HG02870 (cell line): ENCODE measurements at regions not wholly inside any gene's neighbourhood (a gene's known extent, or its start where the extent isn't known, plus 50 kb on each side); places are given as distances from the start of the nearest gene placed in this dataset.
A peak's percentile ranks its signal among the peaks of the same experiment; 100 is the strongest.
"Not testable (repeated sequence)": the region's sequence is repeated elsewhere in the genome, so short reads cannot be mapped to it uniquely, and the experiment has no call there.

ENCODE experiments used
- ATAC-seq: cut with Tn5 transposase; IDR thresholded peaks from one replicate; pipeline ENCODE4 v1.9.1; 2021; ENCODE audit warnings: mild to moderate bottlenecking, moderate library complexity; ENCODE audit not compliant: unreplicated experiment

- no peak for ATAC-seq
Measured at GRCh38 chr12:63508543-63508942, 159.8 kb downstream of the DPY19L2 start.

DNA sequence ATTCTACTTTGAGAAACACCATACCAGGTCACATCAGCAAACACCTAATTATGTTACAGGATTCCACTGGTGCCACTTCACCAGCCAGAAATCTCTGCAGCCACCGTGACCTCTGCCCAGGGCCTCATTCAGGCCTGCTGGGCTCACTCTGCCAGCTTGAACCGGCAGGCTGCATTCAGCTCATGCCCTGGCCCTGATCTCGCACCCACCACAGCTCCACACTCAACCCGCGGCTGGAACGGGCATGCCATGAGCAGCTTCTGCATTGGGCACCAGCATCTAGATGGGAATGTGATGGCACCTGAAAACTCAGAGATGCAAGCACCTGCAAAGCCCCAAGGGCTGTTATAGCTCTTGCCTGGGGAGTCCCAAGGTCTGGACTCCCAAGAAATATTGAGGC, 168.7 kb downstream of the DPY19L2 start:
- no peak for ATAC-seq

GRCh38 chr12:63498239-63498638, 170.1 kb downstream of the DPY19L2 start:
- no peak for ATAC-seq

GRCh38 chr12:63496654-63497053, 171.6 kb downstream of the DPY19L2 start:
- ATAC-seq: no peak

DNA sequence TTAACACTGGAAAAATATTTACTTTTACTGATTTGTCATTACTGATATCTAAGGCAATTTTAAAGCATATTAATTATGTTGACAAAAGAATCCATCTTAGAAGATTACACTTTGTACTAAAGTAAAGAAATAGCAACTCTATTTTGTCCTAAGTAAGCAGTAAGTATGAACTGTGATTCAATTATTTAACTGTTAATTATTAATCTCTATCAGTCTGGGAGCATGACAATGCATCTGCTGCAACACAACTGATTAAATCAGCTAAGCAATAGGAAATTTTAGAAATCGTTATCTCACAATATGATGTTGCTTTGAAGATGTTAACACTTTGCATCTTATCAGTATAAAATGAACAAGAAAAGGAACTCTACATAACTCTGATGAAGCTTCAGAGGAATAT, 172.3 kb downstream of the DPY19L2 start:
- no peak for ATAC-seq

GRCh38 chr12:63493357-63493756, 174.9 kb downstream of the DPY19L2 start:
- ATAC-seq: not testable (repeated sequence)

GRCh38 chr12:63480186-63480585, 188.1 kb downstream of the DPY19L2 start:
- ATAC-seq: no peak

GRCh38 chr12:63470161-63470560, 198.1 kb downstream of the DPY19L2 start:
- ATAC-seq: no peak

DNA sequence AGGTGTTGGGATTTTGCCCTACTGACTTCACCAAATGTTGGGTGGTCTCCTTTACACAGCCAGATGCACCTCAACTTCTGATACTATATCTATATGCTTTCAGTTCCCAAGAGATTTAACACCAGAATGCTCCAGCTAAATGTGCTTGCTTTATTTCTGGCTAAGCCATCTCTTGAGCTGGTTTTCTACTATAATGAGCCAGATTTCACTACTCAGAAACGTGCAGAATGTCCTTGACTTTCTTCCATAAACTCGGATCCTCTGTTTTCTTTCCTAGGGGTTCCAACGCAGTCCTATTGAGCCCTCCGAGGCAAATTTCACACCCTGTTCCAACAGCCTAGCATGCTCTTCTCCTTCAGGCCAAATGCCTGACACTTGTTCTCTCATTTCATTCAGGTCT, 200.3 kb downstream of the DPY19L2 start:
- no peak for ATAC-seq

GRCh38 chr12:63457857-63458256, 210.4 kb downstream of the DPY19L2 start:
- ATAC-seq: no peak

DNA sequence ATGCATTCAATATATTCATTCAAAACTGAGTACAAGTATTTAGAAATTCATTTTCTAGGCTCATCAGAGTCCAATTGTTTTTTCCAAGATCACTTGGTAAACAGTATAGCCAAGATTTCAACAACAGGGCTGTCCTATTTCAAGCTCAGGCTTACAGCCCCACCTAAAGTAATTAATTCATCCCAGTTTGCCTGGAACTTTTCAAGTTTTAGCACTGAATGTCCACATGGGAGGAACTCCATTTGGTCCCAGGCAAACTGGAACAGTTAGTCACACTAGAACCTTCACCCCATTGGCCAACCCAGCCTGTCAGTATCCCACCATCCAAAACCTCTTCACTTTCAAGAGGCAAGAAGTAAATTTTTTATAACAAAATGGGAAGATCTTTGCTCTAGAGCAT, 210.9 kb downstream of the DPY19L2 start:
- ATAC-seq: no peak

GRCh38 chr12:63450816-63451215, 217.5 kb downstream of the DPY19L2 start:
- ATAC-seq: no peak

DNA sequence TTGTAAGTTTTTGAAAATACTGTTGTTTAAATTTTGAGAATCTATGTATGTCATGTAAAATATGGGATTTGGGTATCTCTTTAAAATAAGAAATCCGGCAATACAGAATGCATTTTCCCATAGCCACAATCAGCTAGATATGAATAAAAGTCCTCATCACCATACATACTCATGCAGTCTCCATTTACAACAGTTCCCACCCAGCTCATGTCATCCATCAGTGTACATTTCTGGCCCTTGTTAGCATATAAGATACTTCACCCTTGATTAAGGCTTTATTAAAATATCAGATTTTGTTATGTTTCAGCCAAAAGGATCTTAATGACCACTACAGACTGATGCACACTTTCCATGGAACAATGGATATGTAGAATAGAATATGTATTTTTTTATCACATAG, 218.0 kb downstream of the DPY19L2 start:
- no peak for ATAC-seq

DNA sequence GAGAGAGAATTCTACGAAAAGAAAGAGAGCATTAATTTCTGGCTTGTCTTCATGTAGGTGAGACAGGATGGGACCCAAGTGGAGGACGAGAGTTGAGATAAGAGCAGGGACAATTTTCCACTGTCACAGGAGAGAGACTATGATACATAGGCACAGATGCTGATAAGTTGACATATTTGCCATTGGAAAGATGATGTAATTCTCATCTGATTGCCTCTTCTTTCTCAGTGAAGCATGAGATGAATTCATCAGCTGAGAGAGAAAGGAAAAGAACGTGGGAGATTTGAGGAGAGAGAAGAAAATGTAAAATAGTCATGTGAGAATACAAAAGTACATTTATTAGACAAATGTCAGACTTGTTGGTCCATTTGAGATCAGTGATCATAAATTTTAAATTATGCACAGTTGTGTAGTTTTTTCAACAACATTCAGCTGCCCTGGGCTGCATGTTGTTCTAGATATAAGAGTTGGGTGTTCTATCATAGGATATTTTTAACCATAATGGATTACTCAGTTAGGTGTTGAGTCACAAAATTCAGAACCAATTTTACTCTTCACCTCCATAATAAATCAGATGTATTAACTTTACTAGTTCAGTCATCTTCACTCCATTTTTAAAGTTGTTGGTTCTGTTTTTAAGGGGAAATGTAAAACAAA, 222.9 kb downstream of the DPY19L2 start:
- ATAC-seq: no peak

DNA sequence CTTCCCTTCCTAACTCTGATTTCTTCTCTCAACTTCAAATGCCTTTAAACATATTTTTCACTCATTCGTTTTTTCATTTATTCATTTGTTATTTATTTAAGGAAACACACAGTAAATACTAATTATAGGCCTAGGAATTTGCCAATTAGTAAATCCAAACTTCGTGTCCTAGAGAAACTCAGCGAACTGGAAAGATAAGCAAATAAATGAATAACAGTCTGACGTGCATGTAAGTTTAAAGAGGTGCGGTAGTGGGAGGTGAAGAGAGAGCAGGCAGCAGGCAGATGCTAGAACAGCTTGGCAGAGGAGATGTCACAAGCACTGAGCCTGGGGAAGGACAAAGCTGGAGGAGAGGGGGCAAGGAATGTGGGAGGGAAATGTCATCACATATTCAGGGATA, 228.2 kb downstream of the DPY19L2 start:
- no peak for ATAC-seq

GRCh38 chr12:63434384-63434783, 233.9 kb downstream of the DPY19L2 start:
- ATAC-seq: not testable (repeated sequence)

DNA sequence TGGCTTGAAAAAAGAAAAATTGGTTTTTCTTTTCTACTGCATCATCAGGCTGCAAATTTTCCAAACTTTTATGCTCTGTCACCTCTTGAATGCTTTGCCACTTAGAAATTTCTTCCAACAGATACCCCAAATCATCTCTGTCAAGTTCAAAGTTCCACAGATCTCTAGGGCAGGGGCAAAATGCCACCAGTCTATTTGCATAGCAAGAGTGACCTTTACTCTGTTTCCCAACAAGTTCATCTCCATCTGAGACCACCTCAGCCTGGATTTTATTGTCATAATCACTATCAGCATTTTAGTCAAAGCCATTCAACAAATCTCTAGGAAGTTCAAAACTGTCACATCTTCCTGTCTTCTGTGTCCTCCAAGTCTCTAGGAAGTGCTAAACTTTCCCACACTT, 240.3 kb downstream of the DPY19L2 start:
- not testable (repeated sequence) for ATAC-seq

GRCh38 chr12:63427029-63427428, 241.3 kb downstream of the DPY19L2 start:
- not testable (repeated sequence) for ATAC-seq

DNA sequence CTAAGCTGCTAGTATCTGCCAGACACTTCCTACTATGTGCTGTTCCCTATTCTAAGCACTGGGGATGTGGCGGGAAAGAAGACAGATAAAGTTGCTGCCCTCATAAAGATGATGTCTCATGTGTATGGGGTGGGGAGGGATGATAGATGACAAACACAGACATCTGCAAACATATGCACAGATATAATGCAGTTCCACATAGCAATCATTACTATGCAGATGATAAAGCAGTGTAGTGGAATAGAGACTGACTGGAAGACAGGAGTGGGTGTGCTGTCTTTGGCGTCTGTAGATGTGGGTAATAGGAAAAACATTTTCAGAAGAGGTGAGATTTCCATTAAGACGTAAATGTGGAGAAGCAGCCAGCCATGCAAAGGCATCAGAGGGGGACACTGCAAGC, 243.6 kb downstream of the DPY19L2 start:
- no peak for ATAC-seq

- ATAC-seq: no peak
Measured at GRCh38 chr12:63423839-63424238, 244.5 kb downstream of the DPY19L2 start.

DNA sequence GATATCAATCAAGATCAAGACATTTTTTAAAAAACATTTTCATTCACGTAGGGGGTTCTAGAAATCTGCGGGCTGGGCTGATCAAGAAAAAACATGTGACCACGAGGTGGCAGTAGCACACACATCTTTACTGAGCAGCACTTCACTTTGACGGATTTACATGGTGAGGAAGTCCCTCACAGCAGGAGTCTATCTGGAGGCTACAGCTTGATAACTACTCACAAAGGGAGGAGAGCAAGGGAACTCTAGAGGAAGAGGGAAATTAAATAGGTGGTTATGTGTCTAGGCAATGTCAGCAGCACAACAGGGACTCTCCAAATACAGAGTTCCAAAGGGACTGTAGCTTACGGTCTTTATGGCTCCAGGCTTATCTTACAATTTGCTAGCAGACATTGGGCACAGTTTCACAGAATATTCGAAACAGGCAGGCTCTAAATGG, 248.1 kb downstream of the DPY19L2 start:
- ATAC-seq: peak; percentile 97

- ATAC-seq: no peak
Measured at GRCh38 chr12:63419154-63419553, 249.1 kb downstream of the DPY19L2 start.

DNA sequence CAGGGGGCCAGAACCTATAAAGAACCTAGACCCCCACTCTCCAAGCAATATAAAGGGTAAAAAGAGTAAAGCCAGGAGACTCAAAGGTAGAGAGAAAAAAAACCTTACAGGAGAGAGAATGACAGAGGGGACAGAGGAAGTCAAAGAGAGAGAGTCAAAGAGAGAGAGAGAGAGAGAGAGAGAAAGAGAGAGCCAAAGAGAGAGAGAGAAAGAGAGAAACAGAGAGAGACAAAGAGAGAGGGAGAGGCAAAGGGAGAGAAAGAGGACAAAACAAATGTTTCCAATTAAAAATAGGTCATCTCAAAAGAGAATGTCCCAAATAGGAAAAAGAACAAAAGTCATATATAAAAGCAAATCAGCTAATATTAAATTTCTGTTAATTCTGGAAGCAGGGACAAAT, 251.5 kb downstream of the DPY19L2 start:
- no peak for ATAC-seq
